Hematopoietic multipotent progenitor cell (in vitro differentiated cells): ENCODE measurements at regions not wholly inside any gene's neighbourhood (a gene's known extent, or its start where the extent isn't known, plus 50 kb on each side); places are given as distances from the start of the nearest gene placed in this dataset.

Experiments used
- DNase-seq, 3 donors: peaks; one replicate each; pipeline ENCODE4 v3.0.0-alpha.2; 2011 to 2015; ENCODE audit warnings: low read depth in 2 of 3, low spot score in 2 of 3

DNA sequence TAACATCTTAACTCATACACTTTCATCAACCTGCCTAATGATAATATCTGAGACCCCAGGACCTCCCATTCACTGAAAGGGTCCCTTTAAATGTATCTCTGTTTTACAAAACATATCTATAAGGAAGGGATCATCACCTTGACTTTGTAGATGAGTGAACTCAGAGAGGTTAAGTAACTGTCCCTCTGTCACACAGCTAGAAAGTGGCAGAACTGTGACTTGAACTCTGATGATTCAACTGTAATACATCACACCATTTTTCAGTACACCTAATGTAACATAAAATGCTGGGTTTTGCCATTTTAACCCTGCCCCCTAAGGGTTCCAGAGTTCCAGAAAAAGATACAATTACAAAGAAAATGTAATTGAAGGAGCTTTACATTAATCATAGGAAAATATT, 234.6 kb downstream of the ZEB2 start:
- no peak for DNase-seq

DNA sequence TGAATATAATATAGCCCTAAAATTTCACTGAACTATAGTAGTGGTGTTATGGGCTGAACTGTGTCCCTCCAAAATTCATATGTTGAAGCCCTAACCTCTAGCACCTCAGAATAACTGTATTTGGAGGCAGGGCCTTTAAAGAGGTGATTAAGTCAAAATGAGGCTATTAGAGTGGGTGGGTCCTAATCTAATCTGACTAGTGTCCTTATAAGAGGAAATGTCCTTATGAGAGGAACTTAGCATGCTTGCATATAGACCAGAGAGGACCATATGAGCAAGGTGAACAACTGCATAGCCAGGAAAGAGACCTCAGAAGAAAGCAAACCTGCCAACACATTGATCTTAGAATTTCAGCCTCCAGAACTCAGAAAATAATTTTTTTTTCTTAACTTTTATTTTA, 238.4 kb downstream of the ZEB2 start:
- DNase-seq: no peak

DNA sequence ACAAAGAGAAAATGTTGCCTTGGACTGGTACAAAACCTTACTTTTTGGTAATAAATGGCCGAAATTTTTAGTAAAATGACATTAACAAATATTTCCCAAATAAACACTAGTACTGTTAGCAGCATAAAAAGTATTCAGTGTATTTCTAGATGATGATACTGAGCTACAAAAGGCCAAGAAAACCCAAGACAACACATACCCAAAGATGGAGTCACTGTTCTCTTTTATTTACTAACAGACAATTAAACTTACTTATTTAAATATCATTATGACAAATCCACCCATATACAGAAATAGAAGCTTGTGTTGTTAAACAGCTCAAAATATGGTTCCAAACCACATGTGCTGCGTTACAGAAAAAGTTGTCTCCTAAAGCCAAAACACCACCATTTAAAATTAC, 239.9 kb downstream of the ZEB2 start:
- no peak for DNase-seq

DNA sequence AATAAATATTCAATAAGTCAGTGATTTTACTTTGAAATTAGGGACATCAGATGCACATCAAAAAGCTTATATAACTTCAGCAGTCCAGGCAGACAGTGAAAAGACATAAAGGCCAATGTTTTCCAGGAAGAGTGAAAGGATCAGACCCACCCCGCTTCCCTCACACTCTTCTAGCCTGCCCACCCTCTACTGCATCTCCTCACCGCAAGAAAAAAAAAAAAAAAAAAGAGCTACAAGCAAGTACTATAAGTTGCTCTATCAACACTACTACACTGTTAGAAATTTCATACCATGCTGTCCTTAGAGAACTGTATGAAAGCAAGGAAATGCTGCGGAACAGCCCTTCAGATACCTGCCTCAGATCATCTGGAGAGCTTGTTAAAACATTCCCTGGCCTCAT, 240.8 kb downstream of the ZEB2 start:
- DNase-seq: no peak

DNA sequence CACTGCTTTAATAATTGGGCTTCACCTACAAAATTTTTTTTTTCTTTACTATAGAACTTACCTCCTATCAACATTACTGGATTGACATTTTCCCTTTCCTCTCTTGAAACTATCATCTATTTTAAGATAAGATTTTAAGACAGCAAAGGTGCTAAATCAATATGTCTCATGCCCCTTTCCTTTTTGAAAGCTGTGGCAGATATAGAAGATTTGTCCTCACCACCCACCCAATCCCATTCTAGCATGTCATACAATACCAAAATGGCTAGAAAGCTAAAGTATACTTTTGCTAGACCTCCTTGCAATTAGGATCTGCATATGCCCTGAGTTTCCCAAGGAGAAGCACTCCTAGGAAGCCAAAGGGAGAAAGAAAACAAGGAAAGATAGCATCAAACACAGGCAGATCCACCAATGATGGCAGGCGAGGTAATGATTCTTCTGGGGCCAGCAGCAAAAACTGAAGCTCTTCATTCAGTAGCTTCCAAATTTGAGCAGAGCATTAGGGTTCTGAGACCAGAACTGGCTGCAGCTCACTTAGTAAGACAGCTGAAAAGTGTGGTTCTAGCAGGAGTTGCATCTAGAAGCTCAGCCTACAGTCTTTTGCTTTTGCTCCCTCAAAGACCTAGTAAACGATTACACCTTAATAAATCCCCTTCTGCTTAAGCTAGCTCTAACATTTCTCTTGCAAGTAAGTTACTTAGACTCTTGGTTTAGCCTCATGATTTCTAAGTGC, 242.1 kb downstream of the ZEB2 start:
- DNase-seq: no peak

DNA sequence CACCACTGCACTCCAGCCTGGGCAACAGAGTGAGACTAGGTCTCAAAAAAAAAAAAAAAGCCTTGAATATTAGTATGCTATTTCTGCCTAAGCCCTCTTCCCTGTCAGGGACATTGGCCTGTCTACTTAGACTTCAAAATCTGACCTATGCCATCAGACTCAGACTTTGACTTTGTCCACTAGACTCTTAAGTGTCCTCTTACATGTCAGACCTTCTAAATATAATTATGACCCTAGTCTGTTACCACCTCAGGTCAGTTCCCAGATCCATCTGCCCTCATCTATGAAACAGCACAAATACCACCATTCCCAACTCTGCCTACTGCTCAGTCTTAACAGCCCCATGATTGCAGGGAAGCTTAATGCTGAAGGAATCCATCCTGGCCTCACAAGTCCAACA, 244.6 kb downstream of the ZEB2 start:
- DNase-seq: no peak

DNA sequence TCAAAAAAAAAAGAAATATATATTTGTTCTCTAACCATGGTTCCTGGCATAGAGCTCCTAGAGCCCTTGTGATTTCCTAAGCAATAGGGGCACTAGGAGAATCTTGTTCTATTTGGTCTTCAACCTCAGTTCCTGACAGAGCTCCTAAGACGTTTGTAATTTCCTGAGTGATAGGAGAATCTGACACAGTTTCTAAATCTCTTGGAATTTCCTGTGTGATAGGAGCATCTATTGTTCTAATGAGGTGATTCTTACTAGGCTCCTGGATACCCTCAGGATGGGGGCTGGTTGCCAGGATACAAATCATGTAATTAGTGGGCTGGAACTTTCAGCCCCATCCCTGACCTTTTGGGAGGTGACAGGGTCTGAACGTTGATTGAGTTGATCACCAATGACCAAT, 245.8 kb downstream of the ZEB2 start:
- DNase-seq: no peak

DNA sequence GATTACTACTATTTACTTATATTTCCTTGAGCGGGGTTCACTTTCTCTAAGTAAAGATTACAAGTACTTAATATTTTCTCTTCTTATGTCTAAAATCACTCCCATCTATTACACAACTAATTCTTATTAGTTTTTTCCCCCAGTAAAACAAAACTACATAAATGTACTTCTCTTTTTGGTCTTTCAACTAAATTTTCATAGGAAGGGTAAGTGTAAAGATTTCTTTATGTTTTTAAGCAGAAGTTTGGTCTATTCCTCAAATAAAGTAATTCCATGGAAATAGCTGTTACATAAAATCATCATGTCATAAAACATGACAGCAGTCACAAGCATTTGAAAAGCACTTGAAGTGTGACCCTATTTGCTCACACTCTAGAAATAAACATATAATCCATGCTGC, 249.0 kb downstream of the ZEB2 start:
- DNase-seq: no peak

DNA sequence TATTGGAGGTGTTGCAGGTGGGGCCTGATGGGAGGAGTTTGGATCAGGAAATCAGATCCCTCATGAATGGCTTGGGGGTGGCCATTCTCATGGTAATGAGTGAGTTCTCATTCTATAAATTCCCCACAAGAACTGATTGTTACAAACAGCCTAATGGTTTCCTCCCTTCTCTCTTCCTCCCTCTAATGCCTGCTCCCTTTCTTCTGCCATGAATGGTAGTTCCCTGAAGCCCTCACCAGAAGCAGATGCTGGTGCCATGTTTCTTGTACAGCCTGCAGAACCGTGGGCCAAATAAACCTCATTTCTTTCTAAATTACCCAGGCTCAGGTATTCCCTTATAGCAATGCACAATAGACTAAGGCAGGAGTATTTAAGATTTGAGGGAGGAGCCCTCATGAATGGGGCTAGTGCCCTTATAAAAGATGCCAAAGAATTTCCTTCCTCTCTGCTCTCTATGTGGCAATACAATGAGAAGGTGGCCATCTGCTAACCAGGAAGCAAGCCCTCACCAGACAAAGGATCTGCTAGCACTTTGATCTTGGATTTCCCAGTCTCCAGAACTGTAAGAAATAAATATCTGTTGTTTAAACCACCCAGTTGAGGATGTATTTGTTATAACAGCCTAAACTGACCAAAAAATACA, 251.8 kb downstream of the ZEB2 start:
- DNase-seq: no peak

DNA sequence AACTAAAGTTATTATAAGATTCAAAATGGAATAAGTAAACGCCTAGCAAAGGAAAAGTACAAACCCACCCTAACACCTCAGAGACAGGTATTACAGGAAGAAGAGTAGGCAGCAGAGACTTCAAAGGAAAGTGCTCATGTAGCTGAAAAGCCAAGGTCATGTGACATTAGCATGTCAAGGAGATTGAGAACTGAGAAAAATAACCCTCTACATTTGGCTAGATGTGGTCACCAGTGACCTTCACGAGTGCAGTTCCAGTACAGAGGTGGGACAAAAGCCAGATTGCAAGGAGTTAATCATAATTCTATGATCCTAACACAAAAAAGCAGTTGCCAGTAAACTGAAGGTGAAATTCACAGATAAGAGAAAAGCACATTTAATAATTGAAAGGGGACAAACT, 252.7 kb downstream of the ZEB2 start:
- no peak for DNase-seq

DNA sequence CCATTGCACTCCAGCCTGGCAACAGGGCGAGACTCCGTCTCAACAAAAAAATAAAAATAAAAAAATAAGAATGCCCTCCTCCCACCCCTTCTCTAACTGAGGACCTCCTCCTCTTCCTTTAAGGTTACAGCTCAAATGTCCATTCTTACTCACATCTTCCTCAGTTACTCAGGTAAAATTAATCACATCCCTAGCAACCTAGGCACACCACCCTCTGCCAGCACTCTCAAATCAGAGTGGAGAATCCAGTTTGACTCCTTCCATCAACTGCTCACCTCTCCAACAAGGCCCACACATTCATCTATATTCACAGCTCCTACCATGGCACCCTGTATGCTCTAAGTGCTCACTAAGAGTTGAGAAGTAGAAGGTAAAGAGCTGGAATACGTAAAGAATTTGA, 254.3 kb downstream of the ZEB2 start:
- no peak for DNase-seq

DNA sequence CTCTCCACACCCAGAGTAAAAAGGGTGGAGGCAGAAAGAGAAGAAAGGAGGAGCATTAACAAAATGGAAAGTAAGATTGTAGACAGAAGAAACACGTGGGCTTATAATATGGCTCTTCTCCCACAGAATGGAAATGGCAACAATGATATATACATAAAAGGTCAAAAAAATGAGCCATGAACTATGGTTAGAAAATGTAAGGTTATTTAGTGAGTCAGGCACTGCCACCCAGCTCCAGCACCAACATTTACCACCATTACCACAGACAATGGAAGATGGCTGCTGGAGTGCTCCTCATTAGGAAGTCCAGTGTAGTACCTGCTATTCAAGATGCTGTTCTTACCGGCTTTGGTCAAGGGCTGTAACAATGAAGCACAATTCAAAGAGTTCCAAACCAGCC, 258.0 kb downstream of the ZEB2 start:
- no peak for DNase-seq

DNA sequence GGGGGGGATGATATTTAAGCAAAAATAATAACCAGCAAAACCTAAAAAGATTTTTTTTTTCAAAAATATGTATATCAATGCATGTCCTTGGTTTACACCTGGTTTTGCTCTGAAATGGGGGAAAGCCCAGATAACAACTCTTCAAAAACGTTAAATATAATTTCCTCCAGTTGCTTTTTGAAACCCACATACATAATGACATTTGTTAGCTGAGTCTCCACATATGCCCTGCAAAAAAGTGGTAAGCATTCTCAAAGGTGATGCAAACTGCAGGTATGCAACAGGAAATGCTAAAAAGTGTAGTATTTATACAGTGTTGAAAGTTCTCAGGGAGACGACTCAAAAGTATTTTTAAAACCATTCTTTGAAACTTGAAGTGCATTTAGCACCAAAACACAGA, 258.6 kb downstream of the ZEB2 start:
- DNase-seq: no peak

DNA sequence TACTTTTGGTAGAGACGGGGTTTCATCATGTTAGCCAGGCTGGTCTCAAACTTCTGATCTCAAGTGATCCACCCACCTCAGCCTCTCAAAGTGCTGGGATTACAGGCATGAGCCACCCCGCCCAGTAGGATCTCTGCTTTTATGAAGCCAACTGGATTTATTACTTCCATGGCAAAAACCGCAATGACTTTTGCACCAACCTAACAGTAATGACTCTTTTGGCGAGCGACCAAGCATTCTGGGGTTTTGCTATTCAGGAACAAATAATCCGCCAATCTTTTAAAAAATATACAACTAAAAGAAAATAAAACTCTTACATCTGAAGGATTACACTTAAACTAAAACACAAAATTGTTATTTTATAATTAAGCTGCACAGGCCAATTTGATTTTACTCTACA, 260.6 kb downstream of the ZEB2 start:
- no peak for DNase-seq

DNA sequence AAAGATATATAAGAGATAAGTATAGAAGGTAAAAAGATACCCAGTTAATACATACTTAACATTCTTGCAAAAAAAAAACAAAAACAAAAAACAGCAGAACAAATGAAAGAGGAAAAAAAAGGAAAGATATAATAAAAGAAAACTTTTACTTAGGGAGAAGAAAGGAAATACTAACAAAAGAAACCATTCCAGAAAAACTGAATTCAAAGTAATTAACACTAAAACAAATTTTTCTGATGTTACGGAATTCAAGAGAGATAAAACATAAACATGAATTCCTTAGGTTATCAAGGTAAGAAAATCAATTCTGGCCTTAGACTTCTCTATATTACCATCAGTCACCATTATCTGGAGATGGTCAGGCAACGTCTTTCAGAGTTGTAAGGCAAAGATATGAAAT, 261.8 kb downstream of the ZEB2 start:
- DNase-seq: no peak

DNA sequence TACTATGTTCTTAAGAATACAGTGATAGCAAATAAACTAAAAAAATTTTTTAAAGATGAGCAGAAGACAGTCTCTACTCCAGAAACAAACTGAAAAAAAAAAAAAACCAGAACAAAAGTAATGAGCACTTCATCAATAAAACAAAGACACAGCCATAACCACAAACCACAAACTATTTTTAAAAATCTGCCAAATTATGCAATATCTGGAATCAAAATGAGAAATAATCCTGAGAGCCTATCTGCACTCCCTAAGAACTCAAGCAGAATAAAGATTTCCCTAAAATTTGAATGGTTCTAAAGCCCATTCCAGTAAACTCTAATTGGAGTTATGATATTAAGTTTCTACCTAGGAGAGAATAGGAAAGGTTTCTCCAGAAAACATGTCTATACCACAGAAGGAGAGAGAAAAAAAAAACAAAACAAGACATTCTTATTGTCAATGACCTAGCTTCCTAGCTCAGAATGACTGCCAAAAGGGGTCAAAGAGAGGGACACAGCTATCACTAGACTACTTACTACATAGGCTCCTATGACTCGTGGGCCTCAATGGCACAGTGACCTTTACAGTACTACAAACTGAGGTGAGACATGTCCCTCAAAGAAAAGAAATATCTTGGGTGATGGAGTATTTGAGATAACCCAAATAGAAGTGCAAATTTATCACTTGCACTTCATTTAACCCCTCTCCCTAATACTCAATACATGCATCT, 262.8 kb downstream of the ZEB2 start:
- no peak for DNase-seq

DNA sequence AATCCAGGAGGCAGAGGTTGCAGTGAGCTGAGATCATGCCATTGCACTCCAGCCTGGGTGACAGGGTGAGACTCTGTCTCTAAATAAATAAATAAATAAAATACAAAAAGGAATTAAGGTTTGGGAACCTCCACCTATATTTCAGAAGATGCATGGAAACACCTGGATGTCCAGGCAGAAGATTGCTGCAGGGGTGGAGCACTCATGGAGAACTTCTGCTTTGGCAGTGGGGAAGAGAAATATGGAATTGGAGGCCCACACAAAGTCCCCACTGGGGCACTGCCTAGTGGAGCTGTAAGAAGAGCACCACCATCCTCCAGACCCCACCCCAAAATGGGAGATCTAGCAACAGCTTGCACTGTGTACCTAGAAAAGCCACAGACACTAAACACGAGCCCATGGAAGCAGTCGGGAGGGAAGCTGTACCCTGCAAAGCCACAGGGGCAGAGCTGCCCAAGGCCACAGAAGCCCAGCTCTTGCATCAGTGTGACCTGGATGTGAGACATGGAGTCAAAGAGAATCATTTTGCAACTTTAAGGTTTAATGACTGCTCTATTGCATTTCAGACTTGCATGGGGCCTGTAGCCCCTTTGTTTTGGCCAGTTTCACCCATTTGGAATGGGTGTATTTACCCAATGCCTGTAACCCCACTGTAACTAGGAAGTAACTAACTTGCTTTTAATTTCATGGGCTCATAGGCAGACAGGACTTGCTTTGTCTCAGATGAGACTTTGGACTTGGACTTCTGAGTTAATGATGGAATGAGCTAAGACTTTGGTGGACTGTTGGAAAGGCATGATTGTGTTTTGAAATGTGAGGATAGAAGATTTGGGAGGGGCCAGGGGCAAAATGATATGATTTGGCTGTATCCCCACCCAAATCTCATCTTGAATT, 265.3 kb downstream of the ZEB2 start:
- DNase-seq: no peak

DNA sequence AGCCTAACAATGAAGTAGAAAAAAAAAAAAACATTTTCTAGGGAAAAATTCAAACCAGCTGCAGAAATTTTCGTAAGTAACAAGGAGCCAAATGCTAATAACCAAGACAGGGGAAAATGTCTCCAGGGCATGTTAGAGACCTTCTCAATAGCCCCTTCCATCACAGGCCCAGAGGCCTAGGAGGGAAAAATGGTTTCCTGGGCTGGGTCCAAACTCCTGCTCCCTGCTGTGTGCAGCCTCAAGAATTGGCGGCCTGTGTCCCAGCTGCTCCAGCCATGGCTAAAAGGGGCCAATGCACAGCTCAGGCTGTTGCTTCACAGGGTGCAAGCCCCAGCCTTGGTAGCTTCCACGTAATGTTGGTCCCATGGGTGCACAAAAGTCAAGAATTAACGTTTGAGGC, 266.2 kb downstream of the ZEB2 start:
- no peak for DNase-seq

DNA sequence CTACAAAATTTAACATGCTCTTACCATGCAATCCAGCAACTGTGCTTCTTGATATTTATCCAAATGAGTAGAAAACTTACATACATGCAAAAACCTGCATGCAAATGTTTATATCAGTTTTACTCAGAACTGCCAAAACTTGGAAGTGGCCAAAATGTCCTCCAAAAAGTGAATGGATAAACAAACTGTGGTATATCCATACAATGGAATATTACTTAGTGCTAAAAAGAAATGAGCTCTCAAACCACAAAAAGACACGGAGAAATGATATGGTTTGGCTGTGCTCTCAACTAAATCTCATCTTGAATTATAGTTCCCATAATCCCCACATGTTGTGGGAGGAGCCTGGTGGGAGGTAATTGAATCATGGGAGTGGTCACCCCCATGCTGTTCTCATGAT, 267.2 kb downstream of the ZEB2 start:
- no peak for DNase-seq

DNA sequence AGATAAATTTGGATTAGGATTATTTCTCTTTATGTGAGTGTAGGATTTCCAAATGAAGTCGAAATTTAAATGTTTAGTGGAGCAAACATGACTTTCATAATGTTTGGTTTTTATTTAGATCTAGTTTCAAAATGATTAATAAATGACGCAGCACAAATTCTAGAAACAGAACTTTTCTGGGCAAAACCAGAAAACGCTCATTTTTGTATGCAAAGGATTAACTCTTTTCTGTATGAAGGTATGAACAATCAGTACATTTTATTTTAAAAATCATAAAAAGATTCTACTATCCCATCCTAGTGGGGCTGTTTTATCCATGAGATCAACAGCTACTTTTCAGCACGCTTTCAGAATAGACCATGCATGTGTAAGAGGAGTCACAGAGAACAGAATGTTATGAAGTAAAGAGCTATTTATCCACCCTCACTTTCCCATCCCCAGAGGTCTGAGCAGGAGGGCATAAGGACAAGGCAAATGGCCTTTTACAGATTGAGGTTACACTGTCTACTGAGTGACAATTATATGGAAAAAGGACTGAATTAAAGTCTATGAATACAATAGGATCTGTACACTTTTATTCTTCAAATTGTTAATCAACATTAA, 270.8 kb downstream of the ZEB2 start:
- DNase-seq: no peak
